ENCODE measurements at regions not wholly inside any gene's neighbourhood (a gene's known extent, or its start where the extent isn't known, plus 50 kb on each side); places are given as distances from the start of the nearest gene placed in this dataset.

DNA sequence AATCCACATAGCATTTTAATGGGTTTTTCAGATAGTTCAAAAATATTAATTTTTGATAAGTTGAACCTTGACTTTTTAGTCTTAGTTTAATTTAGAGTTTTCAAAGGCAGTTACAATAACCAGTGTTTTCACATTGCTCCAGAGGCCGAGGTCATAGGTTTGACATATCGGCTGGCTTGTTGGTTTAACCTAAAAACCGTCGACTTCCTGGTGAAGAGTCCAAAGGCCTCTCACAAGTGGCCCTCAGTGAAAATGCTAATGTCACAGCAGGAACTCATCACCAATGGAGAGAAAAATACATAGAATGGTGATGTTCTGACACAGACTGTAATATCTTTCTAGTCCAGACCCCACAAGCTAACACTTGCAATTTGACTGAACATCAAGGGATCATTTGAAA, 642.3 kb downstream of the PLOD2 start:
- no peak for DNase-seq

- DNase-seq = no peak
Observed at GRCh38 chr3:145519398-145520047, 641.5 kb downstream of the PLOD2 start.

- no peak for DNase-seq
Observed at GRCh38 chr3:145522179-145522578, 638.8 kb downstream of the PLOD2 start.

GRCh38 chr3:145522893-145523651, 637.9 kb downstream of the PLOD2 start:
- no peak for DNase-seq

- DNase-seq = no peak
Observed at GRCh38 chr3:145531548-145531947, 629.4 kb downstream of the PLOD2 start.

DNA sequence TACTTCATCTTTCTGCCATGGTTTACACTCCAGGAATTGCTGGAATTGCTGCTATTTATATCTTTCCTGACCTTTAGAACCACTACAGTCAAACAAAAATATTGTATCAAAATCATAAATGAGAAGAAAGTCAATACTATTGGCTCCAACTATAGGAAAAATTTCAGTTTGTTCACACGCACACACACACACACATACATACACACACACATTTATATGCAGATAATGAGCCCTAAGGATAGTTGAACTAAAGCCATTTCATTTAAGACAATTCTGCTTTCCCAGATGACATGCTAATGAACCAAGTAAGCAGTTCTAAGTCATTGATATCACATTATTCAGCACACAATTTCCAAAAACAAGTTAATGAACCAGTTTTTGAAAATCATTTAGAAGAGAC, 627.3 kb downstream of the PLOD2 start:
- no peak for DNase-seq

DNA sequence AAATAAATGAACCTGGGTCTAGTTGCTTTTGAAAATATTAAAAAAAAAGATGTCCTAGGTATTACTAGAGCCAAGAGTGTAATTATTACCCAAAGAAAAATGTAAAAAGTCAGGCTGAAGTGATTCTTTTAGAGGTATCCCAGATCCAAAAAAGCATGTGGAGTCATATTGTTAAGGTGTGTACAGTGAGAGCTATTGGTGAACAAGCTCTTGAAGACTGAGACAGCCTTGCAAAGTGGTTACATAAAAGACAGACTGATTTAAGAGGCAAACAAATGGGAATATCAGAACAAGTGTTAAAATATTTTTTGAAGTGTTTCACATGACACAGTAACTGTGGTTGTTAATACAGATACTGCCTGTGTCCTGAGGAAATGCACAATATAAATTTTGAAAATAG, 624.5 kb downstream of the PLOD2 start:
- no peak for DNase-seq

DNA sequence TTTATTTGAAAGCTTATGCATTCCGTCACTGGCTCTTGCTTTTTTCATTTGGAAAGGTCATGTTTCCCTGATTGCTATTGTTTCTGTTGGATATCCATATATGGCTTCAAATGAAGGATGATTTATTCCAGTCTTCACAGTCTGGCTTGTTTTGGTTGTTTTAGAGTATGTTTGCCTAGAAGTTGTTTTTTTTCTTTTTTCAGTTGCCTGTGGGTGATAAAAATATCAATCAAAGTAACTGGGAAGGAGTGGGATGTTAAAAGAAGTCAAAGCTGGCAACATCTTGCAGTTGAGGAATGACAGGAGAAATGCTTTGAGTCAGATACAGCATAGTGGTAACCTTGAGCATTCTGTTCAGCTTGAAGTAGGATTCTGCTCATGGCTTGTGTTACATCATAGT, 610.5 kb downstream of the PLOD2 start:
- no peak for DNase-seq

GRCh38 chr3:145557405-145557804, 603.6 kb downstream of the PLOD2 start:
- DNase-seq = no peak

DNA sequence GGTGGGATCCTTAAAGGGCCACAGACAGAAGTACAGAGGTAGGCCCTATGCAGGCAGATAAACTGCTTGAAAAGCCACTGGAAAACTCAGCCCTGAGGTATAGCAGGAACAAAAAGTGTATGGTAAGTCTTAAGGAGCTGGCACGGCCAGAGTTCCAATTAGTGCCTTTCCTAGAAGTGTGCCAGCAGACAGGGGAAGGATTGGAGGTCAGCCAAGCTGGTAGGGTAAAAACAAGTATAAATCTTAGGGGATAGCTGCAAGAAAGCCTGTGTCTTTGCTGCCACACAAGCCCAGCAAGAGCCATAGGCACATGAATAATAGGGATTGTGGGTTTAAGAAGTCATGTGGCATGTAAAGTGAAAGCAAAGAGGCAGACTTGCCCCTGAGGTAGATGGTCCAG, 582.5 kb downstream of the PLOD2 start:
- no peak for DNase-seq

- no peak for DNase-seq
Observed at GRCh38 chr3:145581694-145582093, 579.3 kb downstream of the PLOD2 start.

GRCh38 chr3:145604851-145605250, 556.1 kb downstream of the PLOD2 start:
- DNase-seq = no peak

GRCh38 chr3:145620002-145620401, 541.0 kb downstream of the PLOD2 start:
- no peak for DNase-seq

GRCh38 chr3:145620486-145620885, 540.5 kb downstream of the PLOD2 start:
- no peak for DNase-seq

GRCh38 chr3:145623349-145623748, 537.6 kb downstream of the PLOD2 start:
- no peak for DNase-seq

DNA sequence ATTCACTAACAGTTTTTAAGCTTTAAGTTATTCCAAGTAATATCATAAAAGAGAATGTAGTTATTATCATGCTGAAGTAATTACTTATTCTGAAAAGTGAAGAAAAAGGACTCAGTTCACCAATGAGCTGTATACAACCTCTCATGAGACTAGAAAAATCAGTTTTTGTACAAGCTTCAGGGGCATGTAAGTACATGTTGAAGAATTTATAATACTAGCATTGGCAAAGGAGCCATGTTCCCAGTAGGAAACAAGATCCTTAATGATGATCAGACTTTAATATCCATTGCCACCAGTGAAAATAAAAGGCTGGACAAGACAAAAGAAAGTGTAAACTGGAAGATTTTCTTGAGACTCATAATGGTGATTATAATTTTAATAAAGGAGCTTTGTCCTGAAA, 532.8 kb downstream of the PLOD2 start:
- no peak for DNase-seq

GRCh38 chr3:145637105-145637504, 523.9 kb downstream of the PLOD2 start:
- no peak for DNase-seq

DNA sequence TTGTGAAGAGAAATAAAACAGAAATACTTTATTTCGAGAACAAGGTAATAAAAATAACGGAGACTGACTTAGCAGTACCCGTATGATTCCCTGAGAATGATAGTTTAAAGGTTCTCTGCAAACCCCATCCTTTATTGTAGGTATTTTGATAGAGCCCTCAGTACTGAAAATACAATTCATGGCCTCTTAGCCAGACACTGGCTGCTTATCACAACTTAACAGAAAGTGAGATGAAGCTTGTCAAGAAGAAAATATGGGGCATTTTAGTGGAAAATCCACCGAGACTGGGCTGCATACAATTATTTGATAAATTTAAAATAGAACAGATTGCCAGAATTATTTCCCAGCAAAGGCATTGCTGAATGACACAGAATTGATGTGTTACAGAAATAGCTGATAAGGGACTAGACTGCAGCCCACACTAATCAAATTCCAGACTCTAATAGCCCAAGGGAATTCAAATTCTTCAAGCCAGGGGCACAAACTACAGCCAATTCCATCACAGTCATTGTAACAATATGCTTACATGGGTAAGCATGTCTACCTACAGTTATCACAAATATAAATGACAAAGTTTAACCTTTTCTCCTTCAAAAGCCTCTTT, 521.9 kb downstream of the PLOD2 start:
- no peak for DNase-seq

- no peak for DNase-seq
Observed at GRCh38 chr3:145639875-145640274, 521.1 kb downstream of the PLOD2 start.

GRCh38 chr3:145648396-145648795, 512.6 kb downstream of the PLOD2 start:
- DNase-seq = no peak

GRCh38 chr3:145649368-145649887, 511.6 kb downstream of the PLOD2 start:
- DNase-seq = no peak

DNA sequence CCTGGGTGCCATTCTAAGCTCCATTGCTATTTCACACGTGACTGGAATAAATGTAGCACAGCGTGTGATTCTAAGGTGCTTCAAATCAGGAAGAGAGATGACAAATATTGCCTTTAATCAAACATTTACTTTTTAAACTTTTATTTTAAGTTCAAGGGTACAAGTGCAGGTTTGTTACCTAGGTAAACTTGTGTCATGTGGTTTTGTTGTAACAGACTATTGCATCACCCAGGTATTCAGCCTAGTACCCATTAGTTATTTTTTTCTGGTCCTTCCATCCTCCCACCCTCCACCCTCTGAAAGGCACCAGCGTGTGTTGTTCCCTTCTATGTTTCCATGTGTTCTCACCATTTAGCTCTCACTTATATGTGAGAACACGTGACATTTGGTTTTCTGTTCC, 510.8 kb downstream of the PLOD2 start:
- no peak for DNase-seq

DNA sequence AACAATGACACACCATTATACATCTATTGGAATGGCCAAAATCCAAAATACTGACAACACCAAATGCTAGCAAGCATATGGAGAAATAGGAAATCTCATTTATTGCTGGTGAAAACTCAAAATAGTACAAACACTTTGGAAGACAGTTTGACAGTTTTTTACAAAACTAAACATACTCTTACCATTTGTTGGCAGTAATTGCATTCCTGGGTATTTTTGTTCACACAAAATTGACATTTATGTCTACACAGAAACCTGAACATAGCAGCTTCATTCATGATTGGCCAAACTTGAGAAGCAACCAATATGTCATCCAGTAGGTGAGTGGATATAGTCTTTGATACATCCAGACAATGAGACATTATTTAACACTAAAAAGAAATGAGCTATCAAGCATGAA, 489.9 kb downstream of the PLOD2 start:
- no peak for DNase-seq

- DNase-seq = no peak
Observed at GRCh38 chr3:145673838-145674237, 487.1 kb downstream of the PLOD2 start.

Data from NK-92 treated with Interleukin-12 subunit alpha and Interleukin-12 subunit beta, amount 100 ng/mL, for 24 hours (cell line).